Thoracic aorta (tissue), 2 donors: ENCODE measurements at regions not wholly inside any gene's neighbourhood (a gene's known extent, or its start where the extent isn't known, plus 50 kb on each side); places are given as distances from the start of the nearest gene placed in this dataset.

Experiments used
- ATAC-seq: fragments of 150-250 bp; one replicate; pipeline ENCODE4 v1.8.0; 2017; ENCODE audit warnings: low read depth; ENCODE audit not compliant: insufficient number of reproducible peaks, low FRiP score
- DNase-seq: peaks from one replicate; pipeline ENCODE4 v3.0.0-alpha.2; 2020; ENCODE audit warnings: low spot score
- H3K27ac ChIP-seq, 2 donors: fragments of 200-600 bp; sonication (generic); 1 replicate in 1 of 2; 2 replicates in 1 of 2; pipeline ENCODE4 v1.5.1; 2016; ENCODE audit warnings: mild to moderate bottlenecking in 2 of 2, moderate library complexity in 2 of 2
- H3K27me3 ChIP-seq: fragments of 200-600 bp; sonication (generic); replicated peaks from 2 replicates; pipeline ENCODE4 v1.6.0; 2016; ENCODE audit warnings: mild to moderate bottlenecking; ENCODE audit not compliant: insufficient read depth
- H3K36me3 ChIP-seq: fragments of 200-600 bp; sonication (generic); one replicate; pipeline ENCODE4 v1.5.1; 2016
- H3K4me1 ChIP-seq, 2 donors: fragments of 200-600 bp; sonication (generic); 1 replicate in 1 of 2; 2 replicates in 1 of 2; pipeline versions ENCODE4 v1.5.1 to v1.6.0; 2016; ENCODE audit warnings: low read depth in 2 of 2, mild to moderate bottlenecking in 1 of 2; ENCODE audit not compliant: control insufficient read depth in 1 of 2
- H3K4me3 ChIP-seq: fragments of 200-600 bp; sonication (generic); 2 replicates; pipeline ENCODE4 v1.5.1; 2016; ENCODE audit warnings: mild to moderate bottlenecking
- H3K9me3 ChIP-seq: fragments of 200-600 bp; sonication (generic); 2 replicates; pipeline ENCODE4 v1.5.1; 2016
- CTCF ChIP-seq: fragments of 200-600 bp; sonication (generic); IDR thresholded peaks from one replicate; pipeline ENCODE4 v1.5.1; 2019; ENCODE audit warnings: antibody characterized with exemption

- no peak for ATAC-seq
- no peak for DNase-seq
- no peak overlapping the region for H3K27ac ChIP-seq
- no peaks in the 10 kb centered on the region for H3K9me3 ChIP-seq
- H3K27me3 ChIP-seq: no peaks in the 10 kb centered on the region
- H3K4me3 ChIP-seq: no peak overlapping the region
- peaks cover 0 to 6% of the 10 kb centered on the region in 2 donors for H3K4me1 ChIP-seq
- H3K36me3 ChIP-seq: no peaks in the 10 kb centered on the region
- no peak for TF ChIP-seq CTCF
These were observed 508.4 kb upstream of the ZEB2 start for GRCh38 chr2:145028101-145028920.

- no peak for ATAC-seq
- H3K9me3 ChIP-seq: no peaks in the 10 kb centered on the region
- no peak for DNase-seq
- no peak for TF ChIP-seq CTCF
- H3K36me3 ChIP-seq: no peaks in the 10 kb centered on the region
- no peak overlapping the region for H3K27ac ChIP-seq
- no peaks in the 10 kb centered on the region for H3K27me3 ChIP-seq
- H3K4me1 ChIP-seq: peaks cover 6 to 21% of the 10 kb centered on the region in 2 donors
- H3K4me3 ChIP-seq: no peak overlapping the region
These were observed 506.8 kb upstream of the ZEB2 start for GRCh38 chr2:145026456-145027455.

- Histone ChIP-seq H3K27me3 (no peaks in the 10 kb centered on the region), H3K9me3 (no peaks in the 10 kb centered on the region), H3K27ac (no peak overlapping the region), H3K4me3 (no peak overlapping the region), H3K36me3 (no peaks in the 10 kb centered on the region), H3K4me1 (peaks cover 6 to 24% of the 10 kb centered on the region in 2 donors)
- no peak for DNase-seq
- ATAC-seq: no peak
- no peak for TF ChIP-seq CTCF
These were observed 505.5 kb upstream of the ZEB2 start for GRCh38 chr2:145025382-145025781.

GRCh38 chr2:145023334-145023934 is 503.5 kb upstream of the ZEB2 start:
- Histone ChIP-seq H3K36me3 (no peaks in the 10 kb centered on the region), H3K27ac (peak overlapping the region; percentile 52 to 53), H3K4me3 (peak overlapping the region; percentile 58), H3K4me1 (peaks cover 6 to 24% of the 10 kb centered on the region in 2 donors), H3K27me3 (no peaks in the 10 kb centered on the region), H3K9me3 (no peaks in the 10 kb centered on the region)
- no peak for TF ChIP-seq CTCF
- ATAC-seq (no peak), DNase-seq (no peak)
